Breast epithelium (tissue), 3 donors: ENCODE measurements at regions not wholly inside any gene's neighbourhood (a gene's known extent, or its start where the extent isn't known, plus 50 kb on each side); places are given as distances from the start of the nearest gene placed in this dataset.

Source experiments
- CTCF ChIP-seq, 3 donors: fragments of 450-650 bp; IDR thresholded peaks; one replicate each; pipeline ENCODE4 v1.5.1; 2016 to 2017; ENCODE audit warnings: antibody characterized with exemption in 3 of 3, mild to moderate bottlenecking in 3 of 3, moderate library complexity in 3 of 3
- POLR2A ChIP-seq: fragments of 450-650 bp; IDR thresholded peaks from one replicate; pipeline ENCODE4 v1.6.1; 2016; ENCODE audit warnings: antibody characterized with exemption, mild to moderate bottlenecking, moderate library complexity

GRCh38 chr6:104010897-104011296 is 848.8 kb downstream of the HACE1 start:
- TF ChIP-seq CTCF (IDR thresholded peaks at IDR 0.05): no peak
- TF ChIP-seq POLR2A: no peak
